ENCODE measurements at regions not wholly inside any gene's neighbourhood (a gene's known extent, or its start where the extent isn't known, plus 50 kb on each side); places are given as distances from the start of the nearest gene placed in this dataset.

GRCh38 chr15:95839367-95839782, 491.1 kb upstream of the NR2F2 start:
- TF ChIP-seq POLR2A (IDR thresholded peaks at IDR 0.05; ENCODE audit: low read depth, low read length) (no peak), TAF1 (IDR thresholded peaks at IDR 0.05; ENCODE audit: low read depth, low read length) (no peak; the same call in 1 of the 2 replicates), POLR2AphosphoS5 (IDR thresholded peaks at IDR 0.05; ENCODE audit: low read depth, low read length) (no peak), SPI1 (IDR thresholded peaks at IDR 0.05; ENCODE audit: low read depth, low read length) (peak; percentile 66), PAX5 (IDR thresholded peaks at IDR 0.05; ENCODE audit: insufficient read depth, low read length, severe bottlenecking) (no peak), POU2F2 (IDR thresholded peaks at IDR 0.05; ENCODE audit: low read depth, low read length) (no peak)

All from GM12891 (cell line).